ENCODE measurements at regions not wholly inside any gene's neighbourhood (a gene's known extent, or its start where the extent isn't known, plus 50 kb on each side); places are given as distances from the start of the nearest gene placed in this dataset.

DNA sequence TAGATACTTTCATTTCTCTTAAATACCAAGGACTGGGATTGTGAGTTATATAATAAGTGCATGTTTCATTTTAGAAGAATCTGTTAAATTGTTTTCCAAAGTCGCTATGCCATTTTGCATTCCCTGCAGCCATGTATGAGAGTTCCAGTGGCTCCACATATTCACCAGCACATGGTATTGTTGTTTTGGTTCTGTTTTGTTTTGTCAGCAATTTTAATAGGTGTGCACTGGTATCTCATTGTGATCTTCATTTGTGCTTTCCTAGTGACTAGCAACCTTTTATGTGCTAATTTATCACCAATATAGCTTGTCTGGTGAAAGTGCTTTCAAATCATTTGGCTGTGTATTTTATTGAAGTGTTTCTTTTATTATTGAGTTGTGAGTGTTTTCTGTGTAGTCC, 278.9 kb downstream of the ZNF516 start:
- TF ChIP-seq CTCF (conservative IDR thresholded peaks at IDR 0.05; ENCODE audit: low read length) (no peak), EZH2phosphoT487 (IDR thresholded peaks at IDR 0.05; ENCODE audit: borderline replicate concordance, low read depth, low read length) (no peak)
